Kidney (tissue), 13 donors: ENCODE measurements at regions not wholly inside any gene's neighbourhood (a gene's known extent, or its start where the extent isn't known, plus 50 kb on each side); places are given as distances from the start of the nearest gene placed in this dataset.

Source experiments
- DNase-seq, 5 donors: peaks; one replicate each; pipeline ENCODE4 v3.0.0-alpha.2; 2013 to 2020
- FAIRE-seq: peaks from 2 replicates; lab custom pipeline; 2012; peaks lifted over from hg19 to GRCh38; lab: Jason Lieb, UNC
- H3K27ac ChIP-seq, 2 donors: one replicate each; pipeline ENCODE4 v1.7.0; 2013; ENCODE audit warnings: low read depth in 2 of 2, low read length in 2 of 2, inconsistent platforms in 1 of 2
- H3K27me3 ChIP-seq: one replicate; pipeline ENCODE4 v1.7.1; 2013; ENCODE audit warnings: low read length, inconsistent platforms; ENCODE audit not compliant: control insufficient read depth, insufficient read depth
- H3K36me3 ChIP-seq, 3 donors: one replicate each; pipeline versions ENCODE4 v1.7.0 to v1.7.1; 2013; ENCODE audit warnings: low read length in 3 of 3, control low read depth in 1 of 3, inconsistent platforms in 1 of 3; ENCODE audit not compliant: insufficient read depth in 3 of 3, control insufficient read depth in 2 of 3
- H3K4me1 ChIP-seq, 3 donors: one replicate each; pipeline versions ENCODE4 v1.7.0 to v1.7.1; 2013; ENCODE audit warnings: low read length in 3 of 3, inconsistent platforms in 1 of 3, low read depth in 1 of 3; ENCODE audit not compliant: control insufficient read depth in 2 of 3, insufficient read depth in 2 of 3
- H3K4me3 ChIP-seq, 3 donors: one replicate each; pipeline versions ENCODE4 v1.7.0 to v1.8.1; 2013; ENCODE audit warnings: low read length in 3 of 3, control low read depth in 1 of 3, inconsistent platforms in 1 of 3
- H3K9ac ChIP-seq, 3 donors: one replicate each; pipeline versions ENCODE4 v1.7.0 to v1.7.1; 2013; ENCODE audit warnings: low read length in 3 of 3, control low read depth in 1 of 3, inconsistent platforms in 1 of 3
- H3K9me3 ChIP-seq, 3 donors: one replicate each; pipeline versions ENCODE4 v1.7.0 to v1.7.1; 2013; ENCODE audit warnings: low read length in 3 of 3, control low read depth in 1 of 3, inconsistent platforms in 1 of 3; ENCODE audit not compliant: control insufficient read depth in 2 of 3, insufficient read depth in 1 of 3
- CTCF ChIP-seq: IDR thresholded peaks from 3 replicates; pipeline ENCODE4 v1.5.1; 2012; ENCODE audit warnings: mild to moderate bottlenecking, moderate library complexity, borderline replicate concordance; ENCODE audit not compliant: insufficient read depth; ENCODE audit errors: extremely low read depth
- intact Hi-C: fragments of 100-400 bp; cut with DNase I; formaldehyde crosslinking; loops from one replicate; pipeline ENCODE4 v1.11.1; 2022
- donor health status: control.
- donor health status: control.
- donor health status: control.
- donor health status: control.
- donor health status: control.
- donor health status: DM: yes; HTN: yes; CAD: no.
- donor health status: Normal renal cell carcinoma (clear cell type).

GRCh38 chr16:66211651-66212050, 154.8 kb upstream of the CDH5 start:
- no peak for FAIRE-seq
- Histone ChIP-seq H3K4me1 (no peaks in the 10 kb centered on the region), H3K36me3 (no peaks in the 10 kb centered on the region), H3K27ac (no peak overlapping the region), H3K9ac (no peak overlapping the region), H3K27me3 (no peaks in the 10 kb centered on the region), H3K9me3 (no peaks in the 10 kb centered on the region), H3K4me3 (no peak overlapping the region)
- intact Hi-C loops: no loop called here
- TF ChIP-seq CTCF: no peak
- no peak for DNase-seq

DNA sequence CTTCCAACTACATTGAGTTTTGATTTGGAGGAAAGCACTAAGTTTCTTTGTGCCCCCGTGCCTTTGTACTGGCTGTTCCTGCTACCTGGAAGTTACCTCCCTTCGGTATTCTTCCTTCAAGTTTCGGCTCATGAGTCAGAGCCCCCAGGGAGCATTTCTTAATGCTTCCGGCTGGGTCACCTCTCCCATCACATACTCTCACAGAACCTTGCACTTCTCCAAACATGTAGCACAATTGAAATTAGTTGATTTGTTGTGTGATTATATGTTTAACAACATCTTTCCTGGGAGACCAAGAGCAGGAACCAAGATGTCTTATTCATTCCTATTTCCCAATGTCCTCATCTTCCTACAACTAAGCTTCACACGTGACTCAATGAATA, 158.6 kb upstream of the CDH5 start:
- H3K27ac ChIP-seq: no peak overlapping the region

DNA sequence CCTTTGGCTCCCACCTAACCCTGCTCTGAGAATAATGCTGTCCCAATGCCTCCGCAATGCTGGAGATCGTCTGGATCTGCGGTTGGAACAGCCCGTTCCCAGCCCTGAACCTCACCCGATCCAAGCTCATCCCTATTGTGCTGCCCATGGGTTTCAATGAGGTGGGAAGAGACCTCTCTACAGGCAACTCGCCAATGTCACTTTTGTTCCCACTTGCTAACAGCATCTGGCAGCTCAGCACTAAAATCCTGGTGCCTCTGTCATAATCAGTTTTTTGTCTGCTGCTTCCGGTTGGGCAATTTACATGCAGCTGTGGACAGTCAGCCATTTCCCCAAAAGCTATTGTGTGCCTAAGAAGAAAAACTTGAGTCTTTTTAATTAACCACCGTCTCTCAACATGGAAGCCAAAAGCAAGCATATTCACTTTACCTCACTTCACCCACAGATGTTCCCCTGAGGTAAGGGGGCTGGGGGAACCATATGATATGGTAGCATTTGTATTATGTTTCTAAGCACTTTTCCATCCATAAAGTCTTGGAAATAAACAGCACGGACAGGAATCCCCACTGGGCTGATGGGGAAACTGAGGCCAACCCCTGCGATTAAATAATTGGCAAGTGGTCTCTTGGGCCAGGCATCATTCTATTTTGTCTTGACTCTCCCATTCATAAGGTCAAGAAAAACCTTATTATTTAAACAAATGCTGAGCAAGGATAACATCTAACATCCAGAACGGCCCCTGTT, 159.2 kb upstream of the CDH5 start:
- H3K4me3 ChIP-seq: no peak overlapping the region
- H3K27me3 ChIP-seq: no peaks in the 10 kb centered on the region
- TF ChIP-seq CTCF: no peak
- no peaks in the 10 kb centered on the region for H3K4me1 ChIP-seq
- no peak overlapping the region for H3K27ac ChIP-seq
- DNase-seq (no peak), FAIRE-seq (no peak)
- intact Hi-C loops: no loop called here
- no peaks in the 10 kb centered on the region for H3K36me3 ChIP-seq
- H3K9ac ChIP-seq: no peak overlapping the region
- no peaks in the 10 kb centered on the region for H3K9me3 ChIP-seq

More for the DNA sequence above, 158.6 kb upstream of the CDH5 start:
- Histone ChIP-seq H3K4me1 (no peaks in the 10 kb centered on the region), H3K9me3 (no peaks in the 10 kb centered on the region), H3K27me3 (no peaks in the 10 kb centered on the region), H3K4me3 (no peak overlapping the region), H3K36me3 (no peaks in the 10 kb centered on the region), H3K9ac (no peak overlapping the region)
- no peak for DNase-seq
- TF ChIP-seq CTCF: no peak
- intact Hi-C loops: no loop called here
- FAIRE-seq: no peak

GRCh38 chr16:66206363-66206762, 160.1 kb upstream of the CDH5 start:
- Histone ChIP-seq H3K9me3 (no peaks in the 10 kb centered on the region), H3K36me3 (no peaks in the 10 kb centered on the region), H3K4me3 (no peak overlapping the region), H3K9ac (no peak overlapping the region), H3K27me3 (no peaks in the 10 kb centered on the region), H3K4me1 (no peaks in the 10 kb centered on the region), H3K27ac (no peak overlapping the region)
- intact Hi-C loops: no loop called here
- no peak for FAIRE-seq
- no peak for DNase-seq
- no peak for TF ChIP-seq CTCF
